ENCODE measurements at regions not wholly inside any gene's neighbourhood (a gene's known extent, or its start where the extent isn't known, plus 50 kb on each side); places are given as distances from the start of the nearest gene placed in this dataset.

DNA sequence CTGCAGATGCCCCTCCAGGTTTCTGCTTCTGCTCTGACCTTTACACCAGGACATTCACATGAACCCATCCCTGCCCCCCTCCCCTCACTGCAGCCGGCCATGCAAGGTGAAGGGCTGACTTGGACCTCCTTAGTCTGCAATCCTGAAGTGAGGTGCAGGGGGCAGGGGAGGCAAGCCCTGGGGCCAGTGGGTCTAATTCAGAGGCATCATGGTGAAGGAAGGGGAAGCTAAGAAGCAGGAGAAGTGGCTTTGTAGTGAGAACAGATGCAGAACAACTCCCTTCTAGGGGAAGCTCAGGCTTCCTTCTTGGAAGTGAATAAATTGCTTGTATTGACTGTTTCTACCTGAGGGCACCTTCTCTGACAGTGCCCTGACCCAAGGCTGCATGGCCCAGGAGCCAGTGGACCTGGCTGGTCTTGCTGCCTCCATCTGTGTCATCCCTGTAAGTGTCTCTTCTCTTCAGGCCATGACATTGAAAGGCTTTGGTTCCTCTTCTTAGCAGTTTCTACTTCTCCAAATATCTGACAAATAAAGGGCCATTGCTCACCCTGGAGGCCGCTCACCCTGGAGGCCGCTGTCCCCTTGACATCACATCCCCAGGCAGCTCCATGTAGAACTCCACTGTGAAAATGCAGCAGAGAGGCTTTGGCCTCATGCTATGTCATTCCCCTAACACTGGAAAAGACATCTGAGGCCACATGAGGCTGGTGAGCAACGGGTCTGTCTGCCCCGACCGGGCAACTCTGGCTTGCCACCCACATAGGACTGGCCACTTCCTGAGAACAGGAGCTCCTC lies 55.3 kb downstream of the GADD45G start:
- ChIA-PET RAD21 (ENCODE audit: unreplicated experiment) (no interaction called here), POLR2A (no interaction called here), CTCF (interaction anchor here (0.7 kb wide), 1 partner anchor 218 kb away, joined by 3 read pairs; no protein-coding TSS in a partner anchor), SMC1A (ENCODE audit: uncharacterized antibody, unreplicated experiment) (interaction anchor here (1.5 kb wide), 1 partner anchor 30 kb away, joined by 3 read pairs; no protein-coding TSS in a partner anchor)
- BruUV-seq (replicated peaks): no TSS peak
- Histone ChIP-seq H3K27me3 (replicated peaks in 1 of 2; ENCODE audit: control insufficient read depth in 2 of 2, insufficient read depth in 2 of 2, low read length in 1 of 2) (peaks cover 0 to 2% of the 10 kb centered on the region in 2 experiments; a peak in 3 of 4 replicates), H3K4me2 (ENCODE audit: control insufficient read depth, insufficient read depth) (no peak overlapping the region), H3K9ac (ENCODE audit: control insufficient read depth, insufficient read depth, low read length) (no peak overlapping the region), H3K9me3 (replicated peaks; ENCODE audit: control insufficient read depth, insufficient read depth, low read length) (no peaks in the 10 kb centered on the region), H2AFZ (ENCODE audit: control insufficient read depth, low read depth, low read length) (no peak overlapping the region), H4K20me1 (ENCODE audit: control insufficient read depth, insufficient read depth) (no peaks in the 10 kb centered on the region), H3K4me1 (ENCODE audit: control insufficient read depth, insufficient read depth, low read length) (peaks cover 18% of the 10 kb centered on the region), H3K79me2 (ENCODE audit: control insufficient read depth, insufficient read depth, low read length) (no peaks in the 10 kb centered on the region), H3K36me3 (ENCODE audit: control insufficient read depth in 2 of 2, insufficient read depth in 2 of 2, low read length in 1 of 2) (no peaks in the 10 kb centered on the region), H3K4me3 (no peak overlapping the region), H3K27ac (ENCODE audit: control insufficient read depth, insufficient read depth) (no peak overlapping the region)
- ATAC-seq: no peak
- TF ChIP-seq CEBPB (IDR thresholded peaks at IDR 0.05; ENCODE audit: borderline replicate concordance in 1 of 2, low read depth in 2 of 2, low read length in 2 of 2): no peak
- TF ChIP-seq RELA (IDR thresholded peaks at IDR 0.05; ENCODE audit: borderline replicate concordance, partially characterized antibody): no peak
- TF ChIP-seq CTCF (IDR thresholded peaks at IDR 0.05 in 2 of 3, conservative IDR thresholded peaks at IDR 0.05 in 1 of 3; ENCODE audit: control insufficient read depth in 2 of 3, extremely low read depth in 1 of 3, insufficient read depth in 1 of 3, low read depth in 3 of 3, low read length in 3 of 3): no peak
- TF ChIP-seq, protein P1, sequence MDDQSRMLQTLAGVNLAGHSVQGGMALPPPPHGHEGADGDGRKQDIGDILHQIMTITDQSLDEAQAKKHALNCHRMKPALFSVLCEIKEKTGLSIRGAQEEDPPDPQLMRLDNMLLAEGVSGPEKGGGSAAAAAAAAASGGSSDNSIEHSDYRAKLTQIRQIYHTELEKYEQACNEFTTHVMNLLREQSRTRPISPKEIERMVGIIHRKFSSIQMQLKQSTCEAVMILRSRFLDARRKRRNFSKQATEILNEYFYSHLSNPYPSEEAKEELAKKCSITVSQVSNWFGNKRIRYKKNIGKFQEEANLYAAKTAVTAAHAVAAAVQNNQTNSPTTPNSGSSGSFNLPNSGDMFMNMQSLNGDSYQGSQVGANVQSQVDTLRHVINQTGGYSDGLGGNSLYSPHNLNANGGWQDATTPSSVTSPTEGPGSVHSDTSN (IDR thresholded peaks at IDR 0.05; ENCODE audit: insufficient replicate concordance, low read depth, low read length): no peak
- no peak for TF ChIP-seq POU2F2 (IDR thresholded peaks at IDR 0.05; ENCODE audit: borderline replicate concordance, low read depth, low read length)
- no peak for TF ChIP-seq SIX5 (IDR thresholded peaks at IDR 0.05; ENCODE audit: low read depth, low read length, severe bottlenecking)
- no peak for TF ChIP-seq KDM1A (IDR thresholded peaks at IDR 0.05; ENCODE audit: borderline replicate concordance)
- intact Hi-C loops (cut with micrococcal nuclease; ENCODE audit: unreplicated experiment) (no loop called here), in situ Hi-C loops (cut with MboI) (no loop called here)
- WGBS (ENCODE audit: insufficient coverage, insufficient replicate concordance, low lambda C conversion rate, missing lambda C conversion rate): 6% methylated on average over 6 of the region's 6 CpGs
- DNase-seq (ENCODE audit: low read depth, low spot score): no peak
- FAIRE-seq: no peak
